Spleen (tissue), 7 donors: ENCODE measurements at regions not wholly inside any gene's neighbourhood (a gene's known extent, or its start where the extent isn't known, plus 50 kb on each side); places are given as distances from the start of the nearest gene placed in this dataset.

Source experiments
- POLR2A ChIP-seq, 3 donors: fragments of 450-650 bp; IDR thresholded peaks; one replicate each; pipeline ENCODE4 v1.5.1; 2017; ENCODE audit warnings: antibody characterized with exemption in 3 of 3, mild to moderate bottlenecking in 1 of 3
- POLR2AphosphoS5 ChIP-seq, 3 donors: sonication (generic); formaldehyde crosslinking; IDR thresholded peaks; one replicate each; pipeline ENCODE4 v1.5.1; 2017; ENCODE audit warnings: antibody characterized with exemption in 3 of 3
- TF ChIP-seq, protein P1 (sequence below), 11 experiments: fragments of 200-600 bp in 7 of 11; fragments of 450-650 bp in 4 of 11; sonication (generic) in 4 of 11; IDR thresholded peaks in 8 of 11; conservative IDR thresholded peaks in 3 of 11; 1 replicate in 7 of 11; 2 replicates in 4 of 11; pipeline versions ENCODE4 v1.4.0 to v1.8.0; 2016 to 2021; ENCODE audit warnings: antibody characterized with exemption in 11 of 11, inconsistent platforms in 4 of 11, mild to moderate bottlenecking in 1 of 11
- donor health status: DM: no; HTN: no; CAD: no; lungs with moderate emphysema.
- donor health status: DM: no; HTN: no; CAD: no.
- donor health status: DM: no; HTN: no; CAD: no.

DNA sequence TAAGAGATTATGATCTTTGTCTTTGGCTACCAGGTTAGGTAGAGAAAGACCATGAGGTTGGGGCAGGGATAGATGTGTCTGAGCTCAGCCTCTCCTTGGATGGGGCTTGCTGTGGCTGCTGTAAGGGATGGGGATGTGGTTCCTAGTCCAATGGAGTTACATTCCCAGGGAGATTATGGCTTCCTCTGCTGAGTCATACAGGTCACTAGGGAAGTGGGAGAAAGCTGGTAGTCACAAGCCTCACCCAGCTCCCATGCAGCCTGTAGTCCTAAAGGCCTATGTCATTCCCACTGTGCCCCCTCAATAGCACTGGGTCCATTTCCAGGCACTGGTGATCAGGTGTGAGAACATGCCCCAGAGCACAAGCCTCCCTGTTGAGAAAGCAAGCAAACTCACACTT is 70.6 kb upstream of the CENPE start:
- TF ChIP-seq POLR2A (IDR thresholded peaks at IDR 0.05) (no peak), POLR2AphosphoS5 (IDR thresholded peaks at IDR 0.05) (no peak)
- TF ChIP-seq, protein P1, sequence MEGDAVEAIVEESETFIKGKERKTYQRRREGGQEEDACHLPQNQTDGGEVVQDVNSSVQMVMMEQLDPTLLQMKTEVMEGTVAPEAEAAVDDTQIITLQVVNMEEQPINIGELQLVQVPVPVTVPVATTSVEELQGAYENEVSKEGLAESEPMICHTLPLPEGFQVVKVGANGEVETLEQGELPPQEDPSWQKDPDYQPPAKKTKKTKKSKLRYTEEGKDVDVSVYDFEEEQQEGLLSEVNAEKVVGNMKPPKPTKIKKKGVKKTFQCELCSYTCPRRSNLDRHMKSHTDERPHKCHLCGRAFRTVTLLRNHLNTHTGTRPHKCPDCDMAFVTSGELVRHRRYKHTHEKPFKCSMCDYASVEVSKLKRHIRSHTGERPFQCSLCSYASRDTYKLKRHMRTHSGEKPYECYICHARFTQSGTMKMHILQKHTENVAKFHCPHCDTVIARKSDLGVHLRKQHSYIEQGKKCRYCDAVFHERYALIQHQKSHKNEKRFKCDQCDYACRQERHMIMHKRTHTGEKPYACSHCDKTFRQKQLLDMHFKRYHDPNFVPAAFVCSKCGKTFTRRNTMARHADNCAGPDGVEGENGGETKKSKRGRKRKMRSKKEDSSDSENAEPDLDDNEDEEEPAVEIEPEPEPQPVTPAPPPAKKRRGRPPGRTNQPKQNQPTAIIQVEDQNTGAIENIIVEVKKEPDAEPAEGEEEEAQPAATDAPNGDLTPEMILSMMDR (IDR thresholded peaks at IDR 0.05 in 8 of 11, conservative IDR thresholded peaks at IDR 0.05 in 3 of 11): no peak
